ENCODE measurements at regions not wholly inside any gene's neighbourhood (a gene's known extent, or its start where the extent isn't known, plus 50 kb on each side); places are given as distances from the start of the nearest gene placed in this dataset.

GRCh38 chr3:18201315-18201714 lies 223.8 kb downstream of the SATB1 start:
- TF ChIP-seq, protein P1, sequence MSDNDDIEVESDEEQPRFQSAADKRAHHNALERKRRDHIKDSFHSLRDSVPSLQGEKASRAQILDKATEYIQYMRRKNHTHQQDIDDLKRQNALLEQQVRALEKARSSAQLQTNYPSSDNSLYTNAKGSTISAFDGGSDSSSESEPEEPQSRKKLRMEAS (IDR thresholded peaks at IDR 0.05; ENCODE audit: low read depth, low read length) = no peak
- TF ChIP-seq POLR2A (IDR thresholded peaks at IDR 0.05; ENCODE audit: extremely low read depth, insufficient read length) (no peak), MYC (IDR thresholded peaks at IDR 0.05; ENCODE audit: low read depth, low read length) (no peak), CTCF (IDR thresholded peaks at IDR 0.05; ENCODE audit: low read depth, low read length) (no peak)
- DNase-seq (ENCODE audit: low read depth) = no peak
- no peak overlapping the region for H3K4me3 ChIP-seq (ENCODE audit: low read depth, low read length)

DNA sequence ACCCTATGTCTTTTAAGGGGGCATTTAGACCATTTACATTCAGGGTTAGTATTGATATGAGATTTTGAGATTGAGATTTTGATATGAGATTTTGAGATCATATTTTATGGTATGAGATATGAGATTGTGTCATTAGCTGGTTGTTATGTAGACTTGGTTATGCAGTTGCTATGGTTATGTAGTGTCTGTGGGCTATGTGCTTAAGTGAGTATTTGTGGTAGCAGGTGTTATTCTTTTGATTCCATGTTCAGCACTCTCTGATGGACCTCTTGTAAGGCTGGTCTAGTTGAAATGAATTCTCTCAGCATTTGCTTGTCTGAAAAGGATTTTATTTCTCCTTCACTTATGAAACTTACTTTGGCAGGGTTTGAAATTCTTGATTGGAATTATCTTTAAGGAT lies 225.4 kb downstream of the SATB1 start:
- DNase-seq (ENCODE audit: low read depth) = no peak
- TF ChIP-seq CTCF (IDR thresholded peaks at IDR 0.05; ENCODE audit: low read depth, low read length) (no peak), POLR2A (IDR thresholded peaks at IDR 0.05; ENCODE audit: extremely low read depth, insufficient read length) (no peak), MYC (IDR thresholded peaks at IDR 0.05; ENCODE audit: low read depth, low read length) (no peak)
- TF ChIP-seq, protein P1 (IDR thresholded peaks at IDR 0.05; ENCODE audit: low read depth, low read length) = no peak
- no peak overlapping the region for H3K4me3 ChIP-seq (ENCODE audit: low read depth, low read length)

DNA sequence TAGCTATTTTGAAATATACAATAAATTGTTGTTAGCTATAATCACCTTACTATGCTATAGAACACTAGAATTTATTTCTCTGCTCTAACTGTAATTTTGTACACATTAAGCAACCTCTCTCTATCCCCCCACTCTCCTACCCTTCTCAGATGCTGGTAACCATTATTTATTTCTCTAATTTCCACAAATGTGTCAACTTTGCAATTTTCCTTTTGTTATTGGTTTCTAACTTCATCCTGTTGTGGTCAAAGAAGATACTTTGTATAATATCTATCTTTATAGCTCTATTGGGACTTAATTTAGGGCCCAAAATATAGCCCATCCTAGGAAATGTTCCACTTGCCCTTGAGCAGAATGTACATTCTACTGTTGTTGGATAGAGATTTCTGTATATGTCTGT lies 229.3 kb downstream of the SATB1 start:
- DNase-seq (ENCODE audit: low read depth) = no peak
- H3K4me3 ChIP-seq (ENCODE audit: low read depth, low read length) = no peak overlapping the region
- TF ChIP-seq POLR2A (IDR thresholded peaks at IDR 0.05; ENCODE audit: extremely low read depth, insufficient read length) (no peak), CTCF (IDR thresholded peaks at IDR 0.05; ENCODE audit: low read depth, low read length) (no peak), MYC (IDR thresholded peaks at IDR 0.05; ENCODE audit: low read depth, low read length) (no peak)
- TF ChIP-seq, protein P1 (IDR thresholded peaks at IDR 0.05; ENCODE audit: low read depth, low read length) = no peak

- no peak for TF ChIP-seq MYC (IDR thresholded peaks at IDR 0.05; ENCODE audit: low read depth, low read length)
- TF ChIP-seq, protein P1 (IDR thresholded peaks at IDR 0.05; ENCODE audit: low read depth, low read length) = no peak
- TF ChIP-seq CTCF (IDR thresholded peaks at IDR 0.05; ENCODE audit: low read depth, low read length) = no peak
- TF ChIP-seq POLR2A (IDR thresholded peaks at IDR 0.05; ENCODE audit: extremely low read depth, insufficient read length) = no peak
- peak; percentile 72 for DNase-seq (ENCODE audit: low read depth)
- no peak overlapping the region for H3K4me3 ChIP-seq (ENCODE audit: low read depth, low read length)
Measured at GRCh38 chr3:18194431-18194830, 230.7 kb downstream of the SATB1 start.

DNA sequence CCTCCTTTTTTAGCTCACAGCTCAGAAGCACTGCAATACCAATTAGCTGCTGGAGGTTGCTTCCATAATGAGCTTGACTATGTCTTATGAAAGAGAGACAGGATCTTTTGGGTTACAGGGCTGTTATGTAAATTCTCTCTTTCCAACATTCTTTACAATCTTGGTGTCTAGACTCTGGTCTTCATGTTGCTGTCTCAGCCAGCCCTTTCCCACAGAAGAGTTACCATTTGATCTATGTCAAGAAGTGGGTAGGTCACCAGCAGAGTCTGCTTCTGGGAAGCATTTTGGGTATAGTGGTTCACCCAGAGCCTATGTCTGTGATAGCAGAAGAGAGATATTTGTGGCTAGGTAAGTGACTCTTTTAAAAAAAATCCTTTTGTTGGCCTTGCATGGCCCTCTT lies 234.5 kb downstream of the SATB1 start:
- no peak overlapping the region for H3K4me3 ChIP-seq (ENCODE audit: low read depth, low read length)
- no peak for DNase-seq (ENCODE audit: low read depth)
- TF ChIP-seq CTCF (IDR thresholded peaks at IDR 0.05; ENCODE audit: low read depth, low read length) = no peak
- TF ChIP-seq POLR2A (IDR thresholded peaks at IDR 0.05; ENCODE audit: extremely low read depth, insufficient read length) = no peak
- TF ChIP-seq, protein P1 (IDR thresholded peaks at IDR 0.05; ENCODE audit: low read depth, low read length) = no peak
- TF ChIP-seq MYC (IDR thresholded peaks at IDR 0.05; ENCODE audit: low read depth, low read length) = no peak

All from NB4 (cell line).